K562 (cell line): ENCODE measurements at regions not wholly inside any gene's neighbourhood (a gene's known extent, or its start where the extent isn't known, plus 50 kb on each side); places are given as distances from the start of the nearest gene placed in this dataset.
A peak's percentile ranks its signal among the peaks of the same experiment; 100 is the strongest.

Experiments used
- CBX8 ChIP-seq: fragments of 200-600 bp; sonication (generic); IDR thresholded peaks from 2 replicates; pipeline ENCODE4 v1.6.1; 2012; ENCODE audit warnings: borderline replicate concordance, mixed run types, low read depth, mild to moderate bottlenecking, moderate library complexity, mixed read lengths, low read length, control low read depth, inconsistent platforms; ENCODE audit not compliant: poor library complexity, severe bottlenecking; ENCODE audit errors: extremely low read depth
- COPS2 ChIP-seq: fragments of 450-650 bp; conservative IDR thresholded peaks from 2 replicates; pipeline ENCODE4 v1.6.1; 2016; ENCODE audit warnings: mild to moderate bottlenecking, moderate library complexity
- CTCF ChIP-seq, 3 experiments: IDR thresholded peaks in 2 of 3; conservative IDR thresholded peaks in 1 of 3; 2 replicates each; pipeline ENCODE4 v1.5.1; 2011 to 2012; ENCODE audit warnings: low read length in 3 of 3, mild to moderate bottlenecking in 3 of 3, control low read depth in 2 of 3, improper control_type of control experiment in 1 of 3, inconsistent platforms in 1 of 3, low read depth in 1 of 3, mixed read lengths in 1 of 3, moderate library complexity in 1 of 3; ENCODE audit not compliant: insufficient read depth in 2 of 3
- DEAF1 ChIP-seq: fragments of 450-650 bp; formaldehyde crosslinking; IDR thresholded peaks from 2 replicates; pipeline ENCODE4 v1.4.0; 2020; ENCODE audit warnings: mild to moderate bottlenecking, moderate library complexity
- HLTF ChIP-seq: fragments of 450-650 bp; IDR thresholded peaks from 2 replicates; pipeline ENCODE4 v1.6.1; 2016
- KLF6 ChIP-seq: fragments of 250-450 bp; sonication (Bioruptor Pico); IDR thresholded peaks from 2 replicates; pipeline ENCODE4 v1.4.0; 2020; ENCODE audit warnings: mild to moderate bottlenecking, moderate library complexity, borderline replicate concordance
- MTA3 ChIP-seq: fragments of 450-650 bp; formaldehyde crosslinking; IDR thresholded peaks from 2 replicates; pipeline ENCODE4 v1.6.1; 2017; ENCODE audit warnings: mild to moderate bottlenecking, borderline replicate concordance
- NR0B1 ChIP-seq: fragments of 450-650 bp; IDR thresholded peaks from one replicate; pipeline ENCODE4 v1.6.1; 2018; ENCODE audit warnings: mild to moderate bottlenecking, moderate library complexity; ENCODE audit not compliant: partially characterized antibody
- NUFIP1 ChIP-seq: fragments of 450-650 bp; IDR thresholded peaks from 2 replicates; pipeline ENCODE4 v1.6.1; 2018; ENCODE audit not compliant: partially characterized antibody
- RB1 ChIP-seq: fragments of 450-650 bp; IDR thresholded peaks from 2 replicates; pipeline ENCODE4 v1.6.1; 2017; ENCODE audit warnings: low read depth, mild to moderate bottlenecking
- SAFB ChIP-seq: fragments of 200-400 bp; formaldehyde crosslinking; IDR thresholded peaks from 2 replicates; pipeline ENCODE4 v1.6.1; 2017; ENCODE audit warnings: low read depth, low read length, borderline replicate concordance
- ZMIZ1 ChIP-seq, 2 experiments: fragments of 150-350 bp in 1 of 2; IDR thresholded peaks; 2 replicates each; pipeline ENCODE4 v1.6.1; 2012 to 2016; ENCODE audit warnings: low read depth in 2 of 2, low read length in 2 of 2, mild to moderate bottlenecking in 1 of 2, moderate library complexity in 1 of 2
- ZNF140 ChIP-seq: fragments of 250-450 bp; sonication (Bioruptor Pico); IDR thresholded peaks from 2 replicates; pipeline ENCODE4 v1.8.0; 2021; ENCODE audit warnings: moderate library complexity, mild to moderate bottlenecking, inconsistent platforms
- ZNF398 ChIP-seq: fragments of 250-450 bp; sonication (Bioruptor Pico); IDR thresholded peaks from 2 replicates; pipeline ENCODE4 v1.8.0; 2021; ENCODE audit warnings: moderate library complexity, mild to moderate bottlenecking, inconsistent platforms

- TF ChIP-seq RB1 = 0 out of 2 replicates have a peak, but pooled peaks have one; percentile 51
- TF ChIP-seq CBX8 = no peak
- TF ChIP-seq DEAF1 (CRISPR knock-in tag) = peak; percentile 94
- TF ChIP-seq NUFIP1 = no peak
- no peak for TF ChIP-seq COPS2
- TF ChIP-seq ZNF398 (CRISPR knock-in tag) = no peak
- no peak for TF ChIP-seq KLF6 (CRISPR knock-in tag)
- TF ChIP-seq ZNF140 = no peak
- TF ChIP-seq MTA3 = peak; percentile 19; the same call in 1 of the 2 replicates
- no peak for TF ChIP-seq SAFB
- TF ChIP-seq HLTF = no peak
- TF ChIP-seq CTCF (IDR thresholded peaks at IDR 0.05 in 2 of 3, conservative IDR thresholded peaks at IDR 0.05 in 1 of 3; ENCODE audit: insufficient read depth in 2 of 3, low read depth in 1 of 3, low read length in 3 of 3) = peak; percentile 90 to 99 (median 93)
- no peak for TF ChIP-seq NR0B1
- TF ChIP-seq ZMIZ1 (IDR thresholded peaks at IDR 0.05; ENCODE audit: low read depth in 2 of 2, low read length in 2 of 2) = peak in 1 of 2 experiments; percentile 18; a peak in 1 of 4 replicates
These were observed 268.2 kb downstream of the CDC5L start (continued) for GRCh38 chr6:44655412-44656342.
